Panc1 (cell line): ENCODE measurements at regions not wholly inside any gene's neighbourhood (a gene's known extent, or its start where the extent isn't known, plus 50 kb on each side); places are given as distances from the start of the nearest gene placed in this dataset.

Experiments used
- CTCF ChIP-seq: fragments of 450-650 bp; IDR thresholded peaks from 2 replicates; pipeline ENCODE4 v1.5.1; 2017; ENCODE audit warnings: mild to moderate bottlenecking
- POLR2AphosphoS5 ChIP-seq: IDR thresholded peaks from 2 replicates; pipeline ENCODE4 v1.6.1; 2012; ENCODE audit warnings: mild to moderate bottlenecking, low read depth, low read length, moderate library complexity
- SIN3A ChIP-seq: IDR thresholded peaks from 2 replicates; pipeline ENCODE4 v1.6.1; 2012; ENCODE audit warnings: low read depth, mild to moderate bottlenecking, low read length, moderate library complexity, borderline replicate concordance; ENCODE audit not compliant: insufficient read depth
- TCF7L2 ChIP-seq: IDR thresholded peaks from 2 replicates; pipeline ENCODE4 v1.6.1; 2011; ENCODE audit warnings: mild to moderate bottlenecking, low read depth, low read length, inconsistent platforms
- TF ChIP-seq, protein P1 (sequence below), 2 experiments: IDR thresholded peaks; 2 replicates each; pipeline ENCODE4 v1.6.1; 2011 to 2012; ENCODE audit warnings: low read depth in 2 of 2, control low read depth in 1 of 2, low read length in 1 of 2, mild to moderate bottlenecking in 1 of 2, moderate library complexity in 1 of 2; ENCODE audit not compliant: insufficient read depth in 1 of 2

- no peak for TF ChIP-seq CTCF
- no peak for TF ChIP-seq POLR2AphosphoS5
- TF ChIP-seq SIN3A: no peak
- TF ChIP-seq, protein P1, sequence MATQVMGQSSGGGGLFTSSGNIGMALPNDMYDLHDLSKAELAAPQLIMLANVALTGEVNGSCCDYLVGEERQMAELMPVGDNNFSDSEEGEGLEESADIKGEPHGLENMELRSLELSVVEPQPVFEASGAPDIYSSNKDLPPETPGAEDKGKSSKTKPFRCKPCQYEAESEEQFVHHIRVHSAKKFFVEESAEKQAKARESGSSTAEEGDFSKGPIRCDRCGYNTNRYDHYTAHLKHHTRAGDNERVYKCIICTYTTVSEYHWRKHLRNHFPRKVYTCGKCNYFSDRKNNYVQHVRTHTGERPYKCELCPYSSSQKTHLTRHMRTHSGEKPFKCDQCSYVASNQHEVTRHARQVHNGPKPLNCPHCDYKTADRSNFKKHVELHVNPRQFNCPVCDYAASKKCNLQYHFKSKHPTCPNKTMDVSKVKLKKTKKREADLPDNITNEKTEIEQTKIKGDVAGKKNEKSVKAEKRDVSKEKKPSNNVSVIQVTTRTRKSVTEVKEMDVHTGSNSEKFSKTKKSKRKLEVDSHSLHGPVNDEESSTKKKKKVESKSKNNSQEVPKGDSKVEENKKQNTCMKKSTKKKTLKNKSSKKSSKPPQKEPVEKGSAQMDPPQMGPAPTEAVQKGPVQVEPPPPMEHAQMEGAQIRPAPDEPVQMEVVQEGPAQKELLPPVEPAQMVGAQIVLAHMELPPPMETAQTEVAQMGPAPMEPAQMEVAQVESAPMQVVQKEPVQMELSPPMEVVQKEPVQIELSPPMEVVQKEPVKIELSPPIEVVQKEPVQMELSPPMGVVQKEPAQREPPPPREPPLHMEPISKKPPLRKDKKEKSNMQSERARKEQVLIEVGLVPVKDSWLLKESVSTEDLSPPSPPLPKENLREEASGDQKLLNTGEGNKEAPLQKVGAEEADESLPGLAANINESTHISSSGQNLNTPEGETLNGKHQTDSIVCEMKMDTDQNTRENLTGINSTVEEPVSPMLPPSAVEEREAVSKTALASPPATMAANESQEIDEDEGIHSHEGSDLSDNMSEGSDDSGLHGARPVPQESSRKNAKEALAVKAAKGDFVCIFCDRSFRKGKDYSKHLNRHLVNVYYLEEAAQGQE (IDR thresholded peaks at IDR 0.05; ENCODE audit: insufficient read depth in 1 of 2, low read depth in 2 of 2, low read length in 1 of 2): no peak
- no peak for TF ChIP-seq TCF7L2
These were observed 752.5 kb upstream of the PCDH10 start for GRCh38 chr4:132396636-132397035.
